IMR-90 (cell line): ENCODE measurements at regions not wholly inside any gene's neighbourhood (a gene's known extent, or its start where the extent isn't known, plus 50 kb on each side); places are given as distances from the start of the nearest gene placed in this dataset.

Experiments used
- ATAC-seq: fragments of 200-7000 bp; cut with Tn5 transposase; 2 replicates; pipeline ENCODE4 v1.9.1; 2020; ENCODE audit warnings: low read depth, mild to moderate bottlenecking, moderate library complexity
- BruUV-seq: library from RNA; stranded (reverse); fragments of 400-500 nt; replicated peaks from 2 replicates; lab custom pipeline; 2021; lab: Mats Ljungman, UMichigan
- CTCF ChIA-PET: fragments of 300-600 bp; formaldehyde crosslinking; extraction: SDS; loops from one replicate; lab custom pipeline; 2021; ENCODE audit warnings: antibody characterized with exemption; lab: Yijun Ruan, JAX
- POLR2A ChIA-PET: fragments of 300-600 bp; sonication (Branson Sonifier 250); formaldehyde crosslinking; loops from one replicate; lab custom pipeline; 2022; ENCODE audit warnings: antibody characterized with exemption; ENCODE audit not compliant: unreplicated experiment; lab: Charles Lee
- DNase-seq: peaks from one replicate; pipeline ENCODE4 v3.0.0; 2013
- H2AFZ ChIP-seq: replicated peaks from 2 replicates; pipeline ENCODE3; 2013; ENCODE audit warnings: low read length, mild to moderate bottlenecking; ENCODE audit not compliant: poor library complexity
- H2AK5ac ChIP-seq: 2 replicates; pipeline ENCODE4 v1.6.1; 2013; ENCODE audit warnings: low read depth, low read length, inconsistent platforms
- H2AK9ac ChIP-seq: replicated peaks from 2 replicates; pipeline ENCODE3; 2013; ENCODE audit warnings: mild to moderate bottlenecking, low read depth, low read length, moderate library complexity; ENCODE audit not compliant: poor library complexity
- H2BK120ac ChIP-seq: 2 replicates; pipeline ENCODE4 v1.6.1; 2013; ENCODE audit warnings: low read depth, low read length, inconsistent platforms
- H2BK15ac ChIP-seq: 3 replicates; pipeline ENCODE4 v1.6.1; 2013; ENCODE audit warnings: low read depth, low read length, inconsistent platforms
- H2BK20ac ChIP-seq: 2 replicates; pipeline ENCODE4 v1.6.1; 2013; ENCODE audit warnings: low read depth, mild to moderate bottlenecking, inconsistent platforms, low read length, moderate library complexity
- H2BK5ac ChIP-seq: 2 replicates; pipeline ENCODE4 v1.6.1; 2013; ENCODE audit warnings: mild to moderate bottlenecking, low read depth, low read length, inconsistent platforms; ENCODE audit not compliant: poor library complexity, severe bottlenecking
- H3K14ac ChIP-seq: replicated peaks from 2 replicates; pipeline ENCODE4 v1.6.1; 2013; ENCODE audit warnings: low read depth, low read length, inconsistent platforms
- H3K18ac ChIP-seq: 2 replicates; pipeline ENCODE4 v1.6.1; 2013; ENCODE audit warnings: low read depth, low read length, control low read depth
- H3K23ac ChIP-seq: 2 replicates; pipeline ENCODE4 v1.6.1; 2013; ENCODE audit warnings: low read depth, low read length, inconsistent platforms
- H3K27ac ChIP-seq: 2 replicates; pipeline ENCODE4 v1.5.1; 2013; ENCODE audit warnings: mild to moderate bottlenecking, control low read depth, low read length; ENCODE audit not compliant: insufficient read depth
- H3K27me3 ChIP-seq: 2 replicates; pipeline ENCODE4 v1.6.1; 2013; ENCODE audit warnings: low read length; ENCODE audit not compliant: control insufficient read depth, insufficient read depth
- H3K36me3 ChIP-seq: 2 replicates; pipeline ENCODE4 v1.6.1; 2013; ENCODE audit warnings: low read length, mixed read lengths; ENCODE audit not compliant: control insufficient read depth, insufficient read depth
- H3K4ac ChIP-seq: 2 replicates; pipeline ENCODE4 v1.6.1; 2013; ENCODE audit warnings: low read depth, low read length, inconsistent platforms
- H3K4me1 ChIP-seq: 2 replicates; pipeline ENCODE4 v1.6.1; 2013; ENCODE audit warnings: low read length, mixed read lengths; ENCODE audit not compliant: control insufficient read depth, insufficient read depth
- H3K4me2 ChIP-seq: 2 replicates; pipeline ENCODE4 v1.6.1; 2013; ENCODE audit warnings: low read depth, mild to moderate bottlenecking, control low read depth, low read length, moderate library complexity
- H3K4me3 ChIP-seq: 2 replicates; pipeline ENCODE4 v1.5.1; 2013; ENCODE audit warnings: low read depth, mild to moderate bottlenecking, control low read depth, low read length, moderate library complexity; ENCODE audit not compliant: insufficient read depth
- H3K56ac ChIP-seq: 2 replicates; pipeline ENCODE4 v1.6.1; 2013; ENCODE audit warnings: low read length, inconsistent platforms; ENCODE audit not compliant: insufficient read depth; ENCODE audit errors: extremely low read depth
- H3K79me1 ChIP-seq, 2 experiments: 2 replicates each; pipeline ENCODE4 v1.6.1; 2013; ENCODE audit warnings: low read length in 2 of 2, inconsistent platforms in 1 of 2, low read depth in 1 of 2
- H3K9ac ChIP-seq: 2 replicates; pipeline ENCODE4 v1.6.1; 2013; ENCODE audit warnings: low read depth, low read length, control low read depth
- H3K9me1 ChIP-seq: 2 replicates; pipeline ENCODE4 v1.6.1; 2013; ENCODE audit warnings: low read length, inconsistent platforms; ENCODE audit not compliant: insufficient read depth
- H3K9me3 ChIP-seq: 2 replicates; pipeline ENCODE4 v1.6.1; 2013; ENCODE audit warnings: low read length; ENCODE audit not compliant: control insufficient read depth, insufficient read depth
- H4K20me1 ChIP-seq: 2 replicates; pipeline ENCODE4 v1.6.1; 2013; ENCODE audit warnings: low read length, inconsistent platforms; ENCODE audit not compliant: insufficient read depth
- H4K5ac ChIP-seq: 2 replicates; pipeline ENCODE4 v1.6.1; 2013; ENCODE audit warnings: mild to moderate bottlenecking, low read depth, low read length, control low read depth
- H4K8ac ChIP-seq, 2 experiments: 2 replicates each; pipeline ENCODE4 v1.6.1; 2013; ENCODE audit warnings: low read depth in 2 of 2, low read length in 2 of 2, control low read depth in 1 of 2, inconsistent platforms in 1 of 2
- H4K91ac ChIP-seq: 2 replicates; pipeline ENCODE4 v1.6.1; 2013; ENCODE audit warnings: low read depth, low read length, inconsistent platforms; ENCODE audit not compliant: insufficient read depth
- CEBPB ChIP-seq: IDR thresholded peaks from 2 replicates; pipeline ENCODE4 v1.6.1; 2012; ENCODE audit warnings: low read depth, low read length, improper control_type of control experiment
- FOS ChIP-seq: fragments of 150-350 bp; IDR thresholded peaks from 2 replicates; pipeline ENCODE4 v1.6.1; 2016; ENCODE audit warnings: low read depth, low read length
- MAFK ChIP-seq: IDR thresholded peaks from 2 replicates; pipeline ENCODE4 v1.6.1; 2012; ENCODE audit warnings: low read depth, low read length, improper control_type of control experiment
- MXI1 ChIP-seq: IDR thresholded peaks from 2 replicates; pipeline ENCODE4 v1.6.1; 2012; ENCODE audit warnings: low read depth, mild to moderate bottlenecking, low read length, moderate library complexity, borderline replicate concordance
- NFE2L2 ChIP-seq: fragments of 150-350 bp; IDR thresholded peaks from 2 replicates; pipeline ENCODE4 v1.6.1; 2016; ENCODE audit warnings: low read depth, mild to moderate bottlenecking, low read length
- POLR2A ChIP-seq: IDR thresholded peaks from 2 replicates; pipeline ENCODE4 v1.6.1; 2012; ENCODE audit warnings: mild to moderate bottlenecking, low read depth, low read length
- RAD21 ChIP-seq: IDR thresholded peaks from 2 replicates; pipeline ENCODE4 v1.6.1; 2012; ENCODE audit warnings: low read length, improper control_type of control experiment
- RCOR1 ChIP-seq: IDR thresholded peaks from 2 replicates; pipeline ENCODE4 v1.6.1; 2012; ENCODE audit warnings: mild to moderate bottlenecking, low read length, improper control_type of control experiment; ENCODE audit not compliant: insufficient replicate concordance
- SMC3 ChIP-seq: fragments of 150-350 bp; IDR thresholded peaks from 2 replicates; pipeline ENCODE4 v1.6.1; 2016; ENCODE audit warnings: low read depth, mild to moderate bottlenecking, antibody characterized with exemption, low read length, moderate library complexity
- WGBS, 2 experiments: methylation state at CpG; one replicate each; pipeline versions ENCODE4 v1.1.5 to v1.1.7; 2013; ENCODE audit warnings: missing lambda C conversion rate in 2 of 2; ENCODE audit not compliant: insufficient read length in 1 of 2; ENCODE audit errors: extremely low coverage in 2 of 2; 5-methylcytosine and 5-hydroxymethylcytosine counted together
- dilution Hi-C: fragments of 300-500 bp; cut with HindIII; formaldehyde crosslinking; loops from one replicate; pipeline ENCODE4 v1.14.3; 2018; ENCODE audit warnings: low sequenced_read_pairs; ENCODE audit not compliant: unreplicated experiment
- in situ Hi-C: fragments of 300-500 bp; cut with MboI; formaldehyde crosslinking; loops from 3 replicates; pipeline ENCODE4 v1.14.3; 2019; ENCODE audit warnings: low sequenced_read_pairs, inconsistent platforms, mixed read lengths
- intact Hi-C: fragments of 100-400 bp; cut with micrococcal nuclease; formaldehyde crosslinking; loops from 2 replicates; pipeline ENCODE4 v1.10.0; 2022
- TF ChIP-seq, protein P1 (sequence below): fragments of 150-350 bp; IDR thresholded peaks from 2 replicates; pipeline ENCODE4 v1.6.1; 2017; ENCODE audit warnings: mild to moderate bottlenecking, antibody characterized with exemption, low read length, low read depth

DNA sequence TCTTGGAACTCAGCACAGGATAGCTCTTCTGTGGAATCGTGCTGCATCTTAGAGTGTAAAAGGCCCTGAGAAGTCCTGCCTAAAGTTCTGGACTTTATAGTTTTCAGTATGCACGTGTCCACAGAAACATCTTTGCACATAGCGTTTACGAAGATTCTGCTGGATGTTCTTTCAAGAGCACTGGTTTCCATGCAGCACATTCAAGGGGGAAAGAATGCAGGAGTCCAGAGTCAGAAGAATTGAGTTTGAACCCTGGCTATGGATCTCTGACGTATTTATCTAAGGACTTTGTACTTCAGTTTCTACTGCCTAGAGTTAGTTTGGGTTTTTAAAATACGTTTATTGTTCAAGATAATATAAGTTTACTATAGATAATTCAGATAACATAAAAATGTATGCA, 282.8 kb upstream of the ZMIZ1 start:
- no peaks in the 10 kb centered on the region for H4K20me1 ChIP-seq
- dilution Hi-C loops (no loop called here), intact Hi-C loops (no loop called here), in situ Hi-C loops (no loop called here)
- H2BK20ac ChIP-seq: no peak overlapping the region
- H2AFZ ChIP-seq: no peak overlapping the region
- H3K4me1 ChIP-seq: no peaks in the 10 kb centered on the region
- no peaks in the 10 kb centered on the region for H3K79me1 ChIP-seq
- H4K8ac ChIP-seq: no peak overlapping the region
- no peak overlapping the region for H2AK5ac ChIP-seq
- no peaks in the 10 kb centered on the region for H3K9me1 ChIP-seq
- no peak overlapping the region for H3K23ac ChIP-seq
- H3K4me2 ChIP-seq: no peak overlapping the region
- 85% methylated on average over 4 of the region's 6 CpGs; no CpG with 5 or more reads in 1 of the 2 experiments for WGBS, 2 experiments
- no peak overlapping the region for H2BK120ac ChIP-seq
- no peak overlapping the region for H4K91ac ChIP-seq
- H2BK15ac ChIP-seq: no peak overlapping the region
- H3K4ac ChIP-seq: no peak overlapping the region
- no peak overlapping the region for H3K56ac ChIP-seq
- H3K36me3 ChIP-seq: no peaks in the 10 kb centered on the region
- H4K5ac ChIP-seq: no peak overlapping the region
- no TSS peak for BruUV-seq
- TF ChIP-seq RAD21: no peak
- no peak for TF ChIP-seq FOS
- TF ChIP-seq RCOR1: no peak
- no peak for TF ChIP-seq MXI1
- TF ChIP-seq CEBPB: no peak
- no peak for TF ChIP-seq SMC3
- TF ChIP-seq, protein P1, sequence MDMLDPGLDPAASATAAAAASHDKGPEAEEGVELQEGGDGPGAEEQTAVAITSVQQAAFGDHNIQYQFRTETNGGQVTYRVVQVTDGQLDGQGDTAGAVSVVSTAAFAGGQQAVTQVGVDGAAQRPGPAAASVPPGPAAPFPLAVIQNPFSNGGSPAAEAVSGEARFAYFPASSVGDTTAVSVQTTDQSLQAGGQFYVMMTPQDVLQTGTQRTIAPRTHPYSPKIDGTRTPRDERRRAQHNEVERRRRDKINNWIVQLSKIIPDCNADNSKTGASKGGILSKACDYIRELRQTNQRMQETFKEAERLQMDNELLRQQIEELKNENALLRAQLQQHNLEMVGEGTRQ: no peak
- no peak for TF ChIP-seq MAFK
- no peak for TF ChIP-seq POLR2A
- TF ChIP-seq NFE2L2: no peak
- H3K27ac ChIP-seq: no peak overlapping the region
- no peak overlapping the region for H3K14ac ChIP-seq
- peaks cover 11% of the 10 kb centered on the region for H3K9me3 ChIP-seq
- H2BK5ac ChIP-seq: no peak overlapping the region
- ATAC-seq (no peak), DNase-seq (no peak)
- peaks cover 26% of the 10 kb centered on the region for H3K27me3 ChIP-seq
- no peak overlapping the region for H3K4me3 ChIP-seq
- POLR2A ChIA-PET: no interaction called here
- no peak overlapping the region for H3K9ac ChIP-seq
- CTCF ChIA-PET: interaction anchor here (1.1 kb wide), 1 partner anchor 9 kb away, joined by 3 read pairs; no protein-coding TSS in a partner anchor
- H2AK9ac ChIP-seq: no peak overlapping the region
- H3K18ac ChIP-seq: no peak overlapping the region
